Stimulated activated CD8-positive, alpha-beta memory T cell treated with anti-CD3 and anti-CD28 coated beads, Interleukin-7, amount 100 ng/mL, for 4 hours (primary cell): ENCODE measurements at regions not wholly inside any gene's neighbourhood (a gene's known extent, or its start where the extent isn't known, plus 50 kb on each side); places are given as distances from the start of the nearest gene placed in this dataset.

Experiments
- DNase-seq, 2 donors: peaks; one replicate each; pipeline ENCODE4 v3.0.0-alpha.2; 2020; ENCODE audit warnings: low read depth in 2 of 2

- DNase-seq: no peak
These were observed 1020.1 kb downstream of the TBC1D22A start for GRCh38 chr22:47782328-47783075.

DNA sequence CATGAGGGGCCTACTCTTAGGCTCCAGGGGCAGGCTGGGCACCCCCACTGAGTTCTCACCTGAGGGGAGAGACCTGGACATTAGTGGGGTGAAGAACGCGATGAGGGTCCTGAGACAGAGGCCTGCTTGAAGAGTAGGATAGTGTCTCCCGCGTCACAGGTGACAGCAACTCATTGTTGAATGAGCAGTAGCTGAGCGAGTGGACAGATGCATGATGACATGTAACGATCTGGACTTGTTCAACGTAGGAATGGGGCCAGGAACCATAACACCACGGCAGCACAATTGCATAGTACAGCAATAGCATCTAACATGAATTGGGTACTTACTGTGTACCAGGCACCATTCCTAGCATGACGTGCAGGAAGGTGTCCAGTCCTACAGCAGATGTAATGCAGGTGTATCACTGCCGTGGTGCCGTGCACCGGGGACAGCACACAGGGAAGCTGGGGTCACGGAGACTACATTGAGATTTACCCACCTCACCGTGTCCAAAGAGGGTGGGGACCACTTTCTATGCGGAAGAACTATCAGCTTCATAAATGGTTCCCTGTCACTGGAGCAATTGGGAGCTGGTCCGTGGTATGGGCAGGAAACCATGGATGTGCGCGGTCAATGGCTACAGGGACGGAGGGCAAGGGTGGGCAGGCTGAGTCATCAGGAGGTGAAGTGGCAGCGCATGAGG is 1019.1 kb downstream of the TBC1D22A start:
- DNase-seq: no peak

- DNase-seq: no peak
These were observed 1018.6 kb downstream of the TBC1D22A start for GRCh38 chr22:47781024-47781423.

DNA sequence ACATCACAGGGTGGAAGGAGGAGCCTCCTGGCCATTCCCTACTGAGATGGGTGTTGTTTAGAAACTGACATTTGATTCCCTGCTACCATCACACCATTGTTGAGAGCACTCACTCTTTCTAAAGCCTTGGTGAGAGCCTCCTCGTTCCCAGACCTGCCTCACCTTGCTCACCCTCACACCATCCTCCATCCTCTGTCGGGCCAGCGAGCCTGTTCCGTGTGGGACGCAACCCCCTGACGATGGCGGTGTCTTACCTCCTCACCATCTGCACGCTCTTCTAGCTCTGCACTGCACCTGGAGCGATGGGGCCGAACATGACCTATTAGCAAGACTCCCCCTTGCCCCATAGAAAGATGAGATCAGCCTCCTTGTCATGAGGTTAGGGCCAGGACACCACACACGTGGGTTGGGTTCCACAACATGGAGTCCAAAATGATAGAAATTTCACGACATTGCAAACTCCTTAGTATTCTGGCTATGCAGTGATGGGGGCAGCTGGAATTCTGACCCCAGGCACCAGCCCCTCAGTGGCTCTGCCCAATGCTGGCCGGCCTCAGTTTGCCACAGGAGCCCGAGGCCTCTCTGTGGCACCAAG is 1017.9 kb downstream of the TBC1D22A start:
- DNase-seq: no peak

DNA sequence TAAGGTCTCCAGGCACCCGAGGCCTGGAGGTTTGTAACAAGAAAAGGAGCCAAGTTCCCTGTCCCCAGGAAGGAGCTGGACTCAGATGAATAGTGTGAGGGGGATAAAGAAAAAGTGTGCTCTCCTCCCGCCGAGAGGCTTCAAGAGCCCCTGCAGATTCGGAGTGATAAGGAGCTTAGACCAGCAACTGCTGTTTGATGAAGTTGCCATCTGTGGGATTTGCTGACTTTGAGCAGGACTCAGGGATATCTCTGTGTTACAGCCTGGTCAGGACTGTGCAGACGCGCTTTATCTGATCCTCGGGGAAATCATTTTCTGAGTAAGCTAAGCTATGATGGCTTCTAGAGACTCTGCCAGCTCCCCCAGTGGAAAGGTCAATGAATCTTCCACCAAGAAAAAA is 1017.0 kb downstream of the TBC1D22A start:
- no peak for DNase-seq

- DNase-seq: no peak
These were observed 1015.8 kb downstream of the TBC1D22A start for GRCh38 chr22:47778160-47778658.

DNA sequence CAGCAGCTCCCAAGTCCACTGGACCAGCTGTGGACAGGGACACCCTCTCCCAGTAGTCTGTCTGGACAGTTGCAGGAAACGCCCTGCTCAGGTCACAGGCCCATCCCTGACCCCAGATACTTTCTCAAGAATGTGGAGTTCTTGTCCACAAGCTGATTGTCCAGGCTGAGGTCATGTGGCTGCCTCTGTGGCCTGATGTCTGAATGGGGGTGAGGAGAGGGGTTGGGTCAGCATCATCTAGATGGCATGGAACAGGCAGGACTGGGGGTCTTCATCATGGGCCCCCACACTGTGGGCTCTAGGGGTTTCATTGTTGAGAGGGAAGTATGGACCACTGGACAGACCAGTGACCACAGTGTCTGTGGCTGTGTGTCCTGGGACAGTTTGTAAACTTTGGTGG is 1015.0 kb downstream of the TBC1D22A start:
- DNase-seq: no peak

GRCh38 chr22:47776329-47776728 is 1013.9 kb downstream of the TBC1D22A start:
- no peak for DNase-seq

DNA sequence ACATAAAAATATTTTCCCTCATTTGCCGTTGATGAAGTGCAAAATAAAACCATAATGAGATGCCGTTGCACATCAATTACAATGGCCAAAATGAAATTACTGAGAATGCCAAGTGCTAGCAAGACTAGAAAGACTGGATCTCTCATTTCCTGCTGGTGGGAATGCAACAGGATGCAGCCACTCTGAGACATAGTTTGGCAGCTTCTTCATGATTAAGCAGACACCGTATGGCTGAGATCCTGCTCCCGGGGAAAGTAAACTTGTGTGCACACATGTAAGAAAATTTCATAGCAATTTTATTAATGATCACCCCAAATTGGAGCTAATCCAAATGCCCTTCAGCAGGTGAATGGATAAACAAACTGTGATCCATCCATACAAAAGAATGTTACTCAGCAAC is 1013.2 kb downstream of the TBC1D22A start:
- no peak for DNase-seq

GRCh38 chr22:47775191-47775590 is 1012.7 kb downstream of the TBC1D22A start:
- no peak for DNase-seq

- no peak for DNase-seq
These were observed 1011.2 kb downstream of the TBC1D22A start for GRCh38 chr22:47773635-47774034.

DNA sequence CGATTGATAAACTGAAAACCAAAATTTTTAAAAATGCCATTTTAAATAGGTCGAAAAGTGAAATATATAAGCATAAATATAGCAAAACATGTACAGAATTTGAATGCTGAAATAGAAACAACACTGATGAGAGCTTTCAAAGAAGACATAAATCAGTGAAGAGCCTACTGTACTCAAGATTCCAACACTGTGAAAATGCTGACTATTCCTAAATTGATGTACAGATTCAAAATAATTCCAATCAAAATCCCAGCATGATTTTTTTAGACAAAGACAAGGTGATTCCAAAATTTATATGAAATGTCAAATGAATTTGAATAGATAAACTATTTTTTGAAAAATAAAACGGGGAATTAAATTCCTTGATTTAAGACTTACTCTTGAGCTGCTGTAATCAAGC is 1010.4 kb downstream of the TBC1D22A start:
- no peak for DNase-seq

DNA sequence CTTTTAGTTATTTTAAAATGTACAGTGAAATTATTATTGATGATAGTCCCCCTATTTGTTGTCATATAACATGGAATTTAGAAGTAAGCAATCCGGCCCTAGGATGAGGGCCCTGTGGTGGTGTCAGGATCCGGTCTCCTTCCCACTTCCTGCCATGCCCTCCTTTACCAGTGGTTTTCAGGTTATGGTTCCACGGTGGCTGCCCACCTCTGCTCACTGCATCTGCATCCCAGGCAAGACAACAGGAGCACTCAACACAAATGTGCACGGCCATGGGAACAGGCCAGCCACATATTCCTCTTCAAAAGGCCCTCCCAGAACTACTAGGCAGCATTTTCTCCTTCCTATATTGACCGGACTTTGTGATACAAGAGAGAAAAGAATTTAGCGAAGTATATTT is 1007.2 kb downstream of the TBC1D22A start:
- no peak for DNase-seq

GRCh38 chr22:47768027-47768426 is 1005.6 kb downstream of the TBC1D22A start:
- no peak for DNase-seq

GRCh38 chr22:47767403-47767802 is 1005.0 kb downstream of the TBC1D22A start:
- DNase-seq: no peak

- DNase-seq: no peak
These were observed 1003.3 kb downstream of the TBC1D22A start for GRCh38 chr22:47765757-47766156.

DNA sequence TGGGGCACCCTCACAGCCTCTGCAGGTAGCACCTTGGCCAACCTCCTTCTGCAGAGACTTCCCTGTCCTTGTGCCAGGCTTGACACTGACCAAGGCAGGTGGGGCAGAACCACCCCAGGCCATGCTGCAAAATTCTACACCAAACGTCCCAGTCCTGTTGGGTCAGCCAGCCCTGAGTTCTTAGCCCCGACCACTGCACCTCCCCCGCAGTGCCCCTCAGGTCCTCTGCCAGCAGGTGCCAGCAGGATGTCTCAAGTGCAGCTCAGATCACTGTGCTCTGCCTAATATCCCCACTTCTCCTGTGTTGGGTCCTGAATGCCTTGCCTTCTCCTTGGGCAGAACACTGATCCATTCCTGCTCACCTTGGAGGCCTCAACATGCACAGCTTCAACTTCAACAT is 999.7 kb downstream of the TBC1D22A start:
- no peak for DNase-seq

DNA sequence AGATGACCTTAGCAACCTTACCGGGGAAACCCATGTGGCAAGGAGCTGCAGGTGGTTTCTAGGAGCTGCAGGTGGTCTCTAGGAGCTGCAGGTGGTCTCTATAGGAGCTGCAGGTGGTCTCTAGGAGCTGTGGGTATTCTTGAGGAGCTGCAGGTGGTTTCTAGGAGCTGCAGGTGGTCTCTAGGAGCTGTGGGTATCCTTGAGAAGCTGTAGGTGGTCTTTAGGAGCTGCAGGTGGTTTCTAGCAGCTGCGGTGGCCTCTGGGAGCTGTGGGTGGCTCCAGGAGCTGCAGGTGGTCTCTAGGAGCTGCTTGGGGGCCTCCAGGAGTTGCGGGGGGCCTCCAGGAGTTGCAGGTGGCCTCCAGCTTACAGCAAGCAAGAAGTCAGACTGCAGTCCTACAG is 997.5 kb downstream of the TBC1D22A start:
- no peak for DNase-seq

GRCh38 chr22:47757741-47758140 is 995.3 kb downstream of the TBC1D22A start:
- no peak for DNase-seq

GRCh38 chr22:47750086-47750485 is 987.6 kb downstream of the TBC1D22A start:
- no peak for DNase-seq

- DNase-seq: no peak
These were observed 986.5 kb downstream of the TBC1D22A start for GRCh38 chr22:47748957-47749356.

DNA sequence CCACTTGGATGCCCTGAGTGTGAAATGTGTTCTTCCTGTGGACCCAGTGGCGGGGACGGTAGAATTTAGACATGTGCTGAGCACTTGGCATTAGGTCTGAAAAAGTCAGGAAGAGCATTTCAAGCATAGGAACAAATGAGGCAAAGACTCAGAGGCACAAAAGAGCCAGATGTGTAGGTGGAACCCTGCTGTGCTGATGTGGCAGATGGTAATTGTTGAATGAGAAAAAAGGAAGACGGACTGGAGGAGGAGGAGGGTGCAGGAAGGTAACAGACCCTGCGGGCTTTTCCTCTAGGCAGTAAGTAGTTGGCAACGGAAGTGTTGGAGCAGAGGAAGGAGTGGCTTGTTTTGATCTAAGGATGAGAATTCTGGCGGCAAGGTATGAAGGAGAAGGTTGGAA is 985.8 kb downstream of the TBC1D22A start:
- no peak for DNase-seq
